ENCODE measurements at regions not wholly inside any gene's neighbourhood (a gene's known extent, or its start where the extent isn't known, plus 50 kb on each side); places are given as distances from the start of the nearest gene placed in this dataset.

- H3K27me3 ChIP-seq (ENCODE audit: insufficient read depth, low read length): no peaks in the 10 kb centered on the region
- H4K8ac ChIP-seq (replicated peaks; ENCODE audit: insufficient read length, low read depth, low read length): no peak overlapping the region
- H4K5ac ChIP-seq (ENCODE audit: insufficient read length, low read depth, low read length): no peak overlapping the region
- Mint-ChIP-seq H3K4me3 (no peak overlapping the region), H3K27me3 (ENCODE audit: low read depth) (peaks cover 21% of the 10 kb centered on the region), H3K4me1 (no peaks in the 10 kb centered on the region), H3K36me3 (ENCODE audit: insufficient read depth in 1 of 3, low read depth in 3 of 3) (peaks cover 0 to 36% (median 0%) of the 10 kb centered on the region in 3 experiments; a peak in 3 of 7 replicates), H3K9me3 (0 out of 5 replicates have a peak, but pooled peaks cover 0 to 2% of the 10 kb centered on the region in 2 experiments), H3K27ac (no peak overlapping the region)
- H3K14ac ChIP-seq (ENCODE audit: insufficient read depth, low read length): no peak overlapping the region
- H3K79me1 ChIP-seq (ENCODE audit: insufficient read depth, low read depth, low read length, poor library complexity, severe bottlenecking): no peaks in the 10 kb centered on the region
- no peak overlapping the region for H3K4me2 ChIP-seq (ENCODE audit: insufficient read depth, insufficient read length, low read length)
- H2BK20ac ChIP-seq (ENCODE audit: low read depth, low read length, poor library complexity, severe bottlenecking): no peak overlapping the region
- H2BK5ac ChIP-seq (ENCODE audit: insufficient read length, low read length): no peak overlapping the region
- H3K9me3 ChIP-seq (ENCODE audit: control insufficient read depth, low read depth, low read length): no peaks in the 10 kb centered on the region
- H2BK15ac ChIP-seq (ENCODE audit: low read depth, low read length): no peak overlapping the region
- no peak overlapping the region for H3K9ac ChIP-seq (ENCODE audit: extremely low read depth, insufficient read length, low read length)
- no peak overlapping the region for H4K91ac ChIP-seq (ENCODE audit: insufficient read length, low read depth, low read length)
- WGBS (ENCODE audit: extremely low coverage, insufficient read length, low lambda C conversion rate): no CpG with 5 or more reads among the region's 4 CpGs
- no peak overlapping the region for H2AFZ ChIP-seq (ENCODE audit: low read length)
- no peaks in the 10 kb centered on the region for H3K4me1 ChIP-seq (ENCODE audit: insufficient read depth, low read length)
- no peaks in the 10 kb centered on the region for H4K20me1 ChIP-seq (ENCODE audit: control insufficient read depth, insufficient read depth, insufficient read length)
- no peak overlapping the region for H3K56ac ChIP-seq (ENCODE audit: insufficient read length, low read depth, low read length)
- H2BK12ac ChIP-seq (ENCODE audit: insufficient read length, low read depth, low read length): no peak overlapping the region
- H3K18ac ChIP-seq (ENCODE audit: insufficient read length, low read depth, low read length): no peak overlapping the region
- no peak overlapping the region for H2BK120ac ChIP-seq (ENCODE audit: low read depth, low read length, poor library complexity, severe bottlenecking)
- H3K79me2 ChIP-seq (ENCODE audit: insufficient read depth, low read length): 0 out of 2 replicates have a peak, but pooled peaks cover 1% of the 10 kb centered on the region
- TF ChIP-seq CTCF (conservative IDR thresholded peaks at IDR 0.05): no peak
- H2AK5ac ChIP-seq (ENCODE audit: insufficient read length, low read length): no peak overlapping the region
- no peak overlapping the region for H3K4ac ChIP-seq (ENCODE audit: low read depth, low read length)
- DNase-seq: no peak
- no peak overlapping the region for H3T11ph ChIP-seq (ENCODE audit: low read length)
- no peak overlapping the region for H3K27ac ChIP-seq (ENCODE audit: insufficient read length, low read depth, low read length)
- no peak overlapping the region for H3K23ac ChIP-seq (ENCODE audit: insufficient read length, low read depth, low read length)
- H3K23me2 ChIP-seq (ENCODE audit: insufficient read length, low read depth, low read length, poor library complexity, severe bottlenecking): no peaks in the 10 kb centered on the region
These were observed 316.1 kb downstream of the AACS start for GRCh38 chr12:125381373-125381772.

All from H9 (cell line).